ENCODE measurements at regions not wholly inside any gene's neighbourhood (a gene's known extent, or its start where the extent isn't known, plus 50 kb on each side); places are given as distances from the start of the nearest gene placed in this dataset.

DNA sequence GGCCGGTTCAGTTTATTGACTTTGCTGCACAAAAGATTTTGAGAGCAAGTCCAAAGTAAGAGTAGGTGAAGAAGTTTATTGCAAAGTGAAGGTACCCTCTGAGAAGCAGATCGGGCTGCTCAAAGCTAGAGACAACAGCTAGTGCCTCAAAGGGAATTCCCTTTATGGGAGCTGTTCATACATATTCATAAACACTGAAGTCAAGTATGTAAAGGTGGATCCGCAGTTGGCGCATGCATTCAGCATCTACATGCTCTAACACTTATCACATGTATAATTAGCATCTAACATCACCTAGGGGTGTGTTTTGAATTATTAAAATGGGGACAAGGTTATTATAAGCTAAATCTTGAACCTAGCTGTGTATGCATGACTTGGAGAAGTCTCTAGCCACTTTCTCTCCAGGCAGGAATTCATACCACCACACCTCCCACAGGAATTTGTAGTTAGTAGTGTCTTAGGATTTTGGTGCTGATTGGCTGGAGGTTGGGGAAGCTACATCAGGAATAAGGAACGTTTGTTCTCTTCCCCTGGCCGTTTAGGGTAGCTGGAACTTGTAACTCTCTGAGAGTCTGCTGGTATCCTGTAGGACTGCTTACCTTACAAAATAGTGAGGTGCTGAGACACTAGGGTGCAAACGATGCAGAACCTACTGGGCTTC is 1633.9 kb downstream of the GRIK2 start:
- no peak for DNase-seq (ENCODE audit: missing footprints)

DNA sequence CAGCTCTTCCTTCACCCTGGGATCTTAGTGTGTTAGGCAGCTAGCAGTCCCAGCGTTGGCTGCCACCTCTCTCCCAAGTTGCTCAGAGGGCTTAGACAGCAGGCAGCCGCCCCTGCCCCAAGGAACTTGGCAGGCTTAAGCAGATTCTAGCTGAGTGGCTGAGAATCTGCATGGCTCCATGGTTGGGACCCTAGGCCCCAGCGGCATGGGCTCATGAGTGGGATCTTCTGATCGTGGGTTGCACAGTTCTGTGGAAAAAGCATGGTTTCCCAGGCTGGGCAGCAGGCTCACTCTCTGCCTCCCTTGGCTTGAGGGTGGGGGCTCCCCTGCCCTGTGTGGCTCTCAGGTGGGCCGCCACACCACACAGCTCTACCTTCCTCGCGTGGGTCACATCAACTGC is 1624.9 kb downstream of the GRIK2 start:
- ATAC-seq (no peak), DNase-seq (ENCODE audit: missing footprints) (no peak)
- intact Hi-C loops (cut with DNase I) = no loop called here

More for the DNA sequence above, 1633.9 kb downstream of the GRIK2 start:
- intact Hi-C loops (cut with DNase I) = no loop called here
- ATAC-seq = no peak

DNA sequence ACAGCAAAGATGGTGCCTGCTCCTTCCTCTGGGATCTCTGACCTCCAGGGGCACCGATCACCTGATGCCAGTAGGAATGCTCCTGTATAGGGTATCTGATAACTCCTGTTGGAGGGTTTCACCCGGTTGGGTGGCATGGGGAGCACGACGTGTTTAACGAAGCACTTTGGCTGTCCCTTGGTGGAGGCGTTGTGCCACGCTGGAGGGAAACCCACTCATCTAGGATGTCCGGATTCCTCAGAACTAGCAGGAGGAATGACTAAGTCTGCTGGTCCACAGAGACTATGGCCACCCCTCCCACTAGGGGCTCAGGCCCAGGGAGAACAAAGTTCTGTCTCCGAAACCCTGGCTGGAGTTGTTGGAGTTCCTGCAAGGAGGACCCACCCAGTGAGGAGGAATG is 1624.4 kb downstream of the GRIK2 start:
- intact Hi-C loops (cut with DNase I) = no loop called here
- no peak for ATAC-seq
- DNase-seq (ENCODE audit: missing footprints) = no peak

DNA sequence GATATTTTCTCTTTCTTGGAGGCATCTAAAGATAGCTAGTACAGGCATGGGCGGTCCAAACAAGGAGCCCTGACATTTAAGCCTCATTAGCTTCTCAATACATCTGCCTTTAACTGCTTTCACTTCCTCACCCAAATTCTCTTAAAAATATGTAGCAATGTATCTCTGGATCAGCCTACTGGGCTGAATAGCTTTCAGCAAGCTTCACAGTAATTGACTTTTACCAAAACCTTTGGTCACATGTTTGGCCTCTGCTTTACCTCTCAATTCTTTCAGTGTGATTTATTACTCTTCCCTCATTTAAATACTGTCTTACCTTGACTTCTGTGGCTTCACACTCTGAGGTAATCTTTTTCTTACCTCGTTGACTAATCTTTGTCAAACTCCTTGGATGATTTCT is 1618.1 kb downstream of the GRIK2 start:
- ATAC-seq (no peak), DNase-seq (ENCODE audit: missing footprints) (no peak)
- intact Hi-C loops (cut with DNase I) = no loop called here

DNA sequence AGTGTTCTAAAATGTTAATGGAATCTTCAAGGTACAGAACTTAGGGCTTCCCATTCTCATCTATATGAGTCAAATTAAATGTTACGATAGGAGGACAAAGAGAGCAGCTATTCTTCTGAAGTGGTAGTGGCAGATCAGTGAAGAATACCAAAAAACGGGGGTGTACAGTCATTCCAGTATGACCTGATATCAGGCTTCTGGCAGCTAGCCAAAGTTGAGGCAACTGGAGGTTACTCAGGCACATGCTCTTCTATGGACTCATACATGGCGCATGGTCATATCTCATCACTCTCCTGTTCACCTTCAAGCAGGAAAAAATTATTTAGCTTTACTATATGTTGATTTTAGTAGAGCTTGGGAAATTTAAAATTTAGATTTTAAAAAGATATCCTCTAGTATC is 1608.8 kb downstream of the GRIK2 start:
- intact Hi-C loops (cut with DNase I) = no loop called here
- ATAC-seq = no peak
- no peak for DNase-seq (ENCODE audit: missing footprints)

DNA sequence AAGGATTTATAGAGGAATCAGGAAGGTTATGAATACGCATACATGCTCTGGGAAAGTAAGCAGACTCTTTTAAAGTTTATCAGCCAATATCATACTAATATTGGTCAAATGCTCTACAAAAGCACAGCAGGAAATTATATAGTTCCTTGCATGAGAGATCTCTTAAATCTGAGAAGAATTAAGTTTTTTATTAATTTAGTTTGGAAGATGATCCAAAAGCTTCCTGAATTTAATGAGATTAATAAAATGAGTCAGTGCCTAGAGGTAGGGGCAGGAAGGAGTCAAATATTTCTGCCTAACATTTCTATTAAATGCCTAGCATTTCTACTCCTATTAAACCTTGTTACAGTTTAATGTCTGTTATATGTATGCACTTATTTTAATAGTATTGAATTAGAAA is 1608.2 kb downstream of the GRIK2 start:
- no peak for ATAC-seq
- DNase-seq (ENCODE audit: missing footprints) = no peak
- intact Hi-C loops (cut with DNase I) = no loop called here

DNA sequence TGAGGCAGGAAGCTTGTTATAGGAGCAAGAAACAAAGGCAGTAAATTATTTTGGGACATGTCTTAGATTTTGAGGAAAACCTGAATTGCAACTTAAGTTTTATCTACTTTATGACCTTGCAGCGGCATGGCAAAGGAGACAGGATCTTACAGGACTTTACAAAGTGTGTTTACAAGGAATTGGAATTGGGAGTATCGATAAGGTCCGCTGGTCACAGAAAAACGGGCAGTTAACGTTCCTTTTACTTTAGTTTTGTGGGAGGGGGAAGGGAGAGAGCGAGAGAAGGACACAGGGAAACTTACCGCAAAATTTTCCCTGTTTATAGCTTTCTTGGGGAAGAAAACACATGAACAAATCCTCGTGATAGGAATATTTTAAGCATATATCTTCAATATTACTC is 1607.2 kb downstream of the GRIK2 start:
- intact Hi-C loops (cut with DNase I) = no loop called here
- DNase-seq (ENCODE audit: missing footprints) = no peak
- no peak for ATAC-seq

GRCh38 chr6:102995491-102995890 is 1602.0 kb downstream of the GRIK2 start:
- ATAC-seq = no peak
- intact Hi-C loops (cut with DNase I) = no loop called here
- DNase-seq (ENCODE audit: missing footprints) = no peak

DNA sequence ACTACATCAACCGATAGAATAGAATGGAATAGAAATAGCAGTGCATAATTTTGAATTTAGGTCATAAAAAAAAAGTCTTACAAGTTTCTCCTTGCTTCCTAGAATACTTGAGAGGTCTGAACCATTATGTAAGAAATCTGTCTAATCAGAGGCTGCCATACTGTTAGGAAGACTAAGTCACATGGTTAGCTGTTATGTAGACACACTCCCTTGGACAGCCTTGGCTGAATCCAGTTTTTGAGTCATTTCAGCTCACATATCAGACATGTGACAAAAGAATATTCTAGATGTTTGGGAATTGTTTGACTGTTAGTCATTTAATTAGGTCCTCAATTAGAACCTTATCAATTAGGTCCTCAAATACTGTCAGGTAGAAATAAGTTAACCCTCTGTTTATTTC is 1601.4 kb downstream of the GRIK2 start:
- DNase-seq (ENCODE audit: missing footprints) = no peak
- intact Hi-C loops (cut with DNase I) = no loop called here

DNA sequence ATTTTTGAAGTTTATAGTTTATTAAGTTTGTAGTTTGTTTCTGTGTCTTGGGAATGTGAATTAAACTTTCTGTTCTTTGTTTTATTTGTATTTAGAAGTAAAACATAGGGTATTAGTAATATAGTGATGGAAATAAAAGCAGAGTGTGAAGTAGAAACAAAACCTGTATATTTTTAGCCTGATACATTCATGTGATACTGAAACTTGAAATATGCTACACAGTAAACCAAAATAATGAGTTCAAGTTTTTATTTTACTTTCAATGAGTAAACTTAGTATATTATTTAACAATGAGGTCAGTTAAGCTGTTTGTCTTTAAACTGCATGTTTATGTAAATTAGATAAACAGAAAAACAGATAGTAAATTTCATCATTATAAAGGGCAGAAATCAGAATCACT is 1592.6 kb downstream of the GRIK2 start:
- DNase-seq (ENCODE audit: missing footprints) (no peak), ATAC-seq (no peak)
- intact Hi-C loops (cut with DNase I) = no loop called here

More for the DNA sequence above, 1601.4 kb downstream of the GRIK2 start:
- ATAC-seq = no peak

DNA sequence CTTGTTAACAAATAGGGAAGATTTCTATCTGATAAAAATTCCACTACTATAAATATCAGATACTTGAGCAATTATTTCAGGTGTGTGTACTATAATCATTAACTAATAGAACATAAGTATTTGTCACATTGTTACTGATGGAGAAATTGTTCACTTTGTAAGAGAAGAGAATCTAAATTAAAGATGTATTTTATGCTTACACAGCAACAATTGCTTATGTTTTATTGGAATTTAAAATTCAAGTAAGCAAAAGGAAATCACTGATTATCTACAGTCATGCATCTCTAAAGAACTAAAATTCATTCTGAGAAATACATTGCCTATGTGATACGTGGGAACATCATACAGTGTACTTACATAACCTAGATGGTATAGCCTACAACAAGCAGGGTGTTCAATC is 1590.8 kb downstream of the GRIK2 start:
- no peak for DNase-seq (ENCODE audit: missing footprints)
- ATAC-seq = no peak
- intact Hi-C loops (cut with DNase I) = no loop called here

- ATAC-seq = no peak
- no peak for DNase-seq (ENCODE audit: missing footprints)
- intact Hi-C loops (cut with DNase I) = no loop called here
Measured at GRCh38 chr6:102981490-102982015, 1588.0 kb downstream of the GRIK2 start.

- DNase-seq (ENCODE audit: missing footprints) = no peak
- ATAC-seq = no peak
- intact Hi-C loops (cut with DNase I) = no loop called here
Measured at GRCh38 chr6:102980951-102981350, 1587.4 kb downstream of the GRIK2 start.

- ATAC-seq = no peak
- DNase-seq (ENCODE audit: missing footprints) = no peak
- intact Hi-C loops (cut with DNase I) = no loop called here
Measured at GRCh38 chr6:102961902-102962301, 1568.4 kb downstream of the GRIK2 start.

- no peak for ATAC-seq
- no peak for DNase-seq (ENCODE audit: missing footprints)
- intact Hi-C loops (cut with DNase I) = no loop called here
Measured at GRCh38 chr6:102950967-102951366, 1557.5 kb downstream of the GRIK2 start.

DNA sequence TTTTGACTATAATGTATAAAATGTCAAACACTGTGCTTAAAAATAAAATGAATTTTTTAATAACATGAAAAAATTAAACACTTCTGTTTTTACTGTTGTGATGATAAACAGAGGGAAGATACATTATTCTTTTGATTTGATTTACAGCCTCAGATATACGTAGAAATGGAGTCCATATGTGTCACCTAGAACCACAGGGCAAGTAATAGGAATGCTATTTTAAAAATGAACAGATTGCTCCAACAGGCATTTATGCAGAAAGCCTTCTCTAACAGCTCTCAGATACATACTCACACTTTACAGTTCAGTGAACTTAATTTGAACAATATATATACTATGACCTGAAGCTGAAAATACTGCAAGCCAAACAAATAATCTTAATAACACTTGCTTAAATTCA is 1551.0 kb downstream of the GRIK2 start:
- intact Hi-C loops (cut with DNase I) = no loop called here
- DNase-seq (ENCODE audit: missing footprints) = no peak

GRCh38 chr6:102942206-102942605 is 1548.7 kb downstream of the GRIK2 start:
- intact Hi-C loops (cut with DNase I) = no loop called here
- ATAC-seq (no peak), DNase-seq (ENCODE audit: missing footprints) (no peak)

More for the DNA sequence above, 1551.0 kb downstream of the GRIK2 start:
- no peak for ATAC-seq

DNA sequence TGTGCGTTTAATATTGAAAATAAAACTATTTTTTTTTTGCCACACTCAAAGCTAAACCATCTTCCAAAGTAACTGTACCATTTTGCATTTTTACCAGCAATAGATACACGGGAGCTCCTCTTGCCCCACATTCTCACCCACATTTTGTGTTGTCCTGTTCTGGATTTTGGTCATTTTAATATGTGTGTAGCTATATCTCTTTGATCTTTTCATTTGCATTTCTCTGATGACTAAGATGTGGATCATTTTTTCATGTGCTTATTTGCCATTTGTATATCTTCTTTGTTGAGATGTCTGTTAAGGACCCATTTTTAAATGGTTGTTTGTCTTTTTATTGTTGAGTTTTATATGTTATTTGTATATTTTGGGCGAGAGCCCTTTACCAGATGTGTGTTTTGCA is 1543.5 kb downstream of the GRIK2 start:
- ATAC-seq (no peak), DNase-seq (ENCODE audit: missing footprints) (no peak)
- intact Hi-C loops (cut with DNase I) = no loop called here

GRCh38 chr6:102928109-102928508 is 1534.6 kb downstream of the GRIK2 start:
- ATAC-seq = no peak
- DNase-seq (ENCODE audit: missing footprints) = no peak
- intact Hi-C loops (cut with DNase I) = no loop called here

DNA sequence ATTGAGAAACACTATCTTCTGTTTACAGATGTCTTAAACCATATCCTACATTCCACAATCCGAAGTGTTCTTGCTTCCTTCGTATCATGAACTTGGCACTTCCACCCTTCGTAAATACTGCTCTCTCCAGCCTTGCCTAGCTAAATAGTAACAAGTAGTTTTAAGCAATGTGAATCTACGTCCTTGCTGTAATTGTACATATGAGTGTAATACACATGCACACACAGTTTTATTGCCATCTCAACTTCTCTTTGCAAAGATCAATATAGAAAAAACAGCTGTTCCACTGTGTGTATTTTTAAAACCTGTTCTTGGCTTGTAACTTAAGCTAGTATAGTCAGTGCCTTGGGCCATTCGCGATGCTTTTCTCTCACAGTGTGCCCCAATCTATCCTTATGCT is 1524.7 kb downstream of the GRIK2 start:
- intact Hi-C loops (cut with DNase I) = no loop called here
- DNase-seq (ENCODE audit: missing footprints) = no peak
- no peak for ATAC-seq

DNA sequence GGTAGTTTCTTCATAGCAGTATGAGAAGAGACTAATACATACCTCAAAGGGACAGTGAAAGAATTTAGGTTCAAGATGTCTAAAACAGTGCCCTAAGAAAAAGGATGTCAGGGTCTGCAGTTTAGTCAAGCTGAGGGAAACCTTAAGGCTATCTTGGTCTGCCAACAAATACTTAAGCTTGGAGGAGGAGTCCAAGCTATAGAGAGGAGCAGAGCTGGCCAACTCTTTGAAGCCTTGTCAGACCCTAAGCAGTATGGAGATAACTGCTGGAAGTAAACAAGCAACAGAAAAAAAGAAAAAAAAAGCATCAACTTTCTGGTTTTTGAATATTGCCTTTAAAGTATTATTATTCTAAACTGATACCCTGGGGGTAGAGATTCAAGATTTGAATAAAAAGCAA is 1518.1 kb downstream of the GRIK2 start:
- DNase-seq (ENCODE audit: missing footprints) = no peak
- intact Hi-C loops (cut with DNase I) = no loop called here
- no peak for ATAC-seq

All from Right ventricle myocardium inferior (tissue), 1 donor.